Pancreas (tissue), 10 donors: ENCODE measurements at regions not wholly inside any gene's neighbourhood (a gene's known extent, or its start where the extent isn't known, plus 50 kb on each side); places are given as distances from the start of the nearest gene placed in this dataset.
A peak's percentile ranks its signal among the peaks of the same experiment; 100 is the strongest.

Experiments
- ATAC-seq, 4 donors: fragments of 200-7000 bp; cut with Tn5 transposase; one replicate each; pipeline versions ENCODE4 v1.8.0 to v1.9.1; 2020; ENCODE audit warnings: mild to moderate bottlenecking in 4 of 4, moderate library complexity in 4 of 4
- DNase-seq, 6 donors: peaks; one replicate each; pipeline ENCODE4 v3.0.0-alpha.2; 2020
- FAIRE-seq: peaks from 2 replicates; lab custom pipeline; 2012; peaks lifted over from hg19 to GRCh38; lab: Jason Lieb, UNC
- H3K27ac ChIP-seq, 4 donors: fragments of 200-600 bp; sonication (generic); 1 replicate in 3 of 4; 2 replicates in 1 of 4; pipeline versions ENCODE4 v1.5.0 to v1.8.0; 2020
- H3K27me3 ChIP-seq, 4 donors: fragments of 200-600 bp; one replicate each; pipeline ENCODE4 v1.8.0; 2021
- H3K36me3 ChIP-seq, 3 donors: fragments of 200-600 bp; sonication (generic) in 1 of 3; one replicate each; pipeline versions ENCODE4 v1.5.0 to v1.8.0; 2020 to 2021
- H3K4me1 ChIP-seq, 3 donors: fragments of 200-600 bp; one replicate each; pipeline ENCODE4 v1.8.0; 2021
- H3K4me3 ChIP-seq, 4 donors: fragments of 200-600 bp; sonication (generic) in 2 of 4; one replicate each; pipeline versions ENCODE4 v1.5.0 to v1.8.0; 2020 to 2021
- H3K9me3 ChIP-seq, 4 donors: fragments of 200-600 bp; one replicate each; pipeline ENCODE4 v1.8.0; 2021
- WGBS, 2 donors: extraction: QIAGEN DNeasy Blood & Tissue Kit; methylation state at CpG; one replicate each; pipeline ENCODE4 v1.1.7; 2013; 5-methylcytosine and 5-hydroxymethylcytosine counted together
- intact Hi-C, 3 donors: fragments of 100-400 bp; cut with DNase I; formaldehyde crosslinking; loops; one replicate each; pipeline versions ENCODE4 v1.11.1 to v1.14.2; 2022
- TF ChIP-seq, protein P1 (sequence below), 4 donors: fragments of 200-600 bp; sonication (generic) in 3 of 4; IDR thresholded peaks; one replicate each; pipeline versions ENCODE4 v1.5.0 to v1.8.0; 2021; ENCODE audit warnings: antibody characterized with exemption in 4 of 4
- donor health status: healthy with polysubstance abuse.
- donor health status: DM: no; HTN: no; CAD: no; lungs with moderate emphysema.
- donor health status: DM: no; HTN: no; CAD: no.
- donor health status: control.
- donor health status: control.
- donor health status: Bipolar disorder and iron deficiency.
- donor health status: DM: yes; HTN: yes; CAD: no.
- donor health status: DM: no; HTN: no; CAD: no.
- donor health status: DM: no; HTN: no; CAD: no.
- donor health status: DM: yes; HTN: yes; CAD: no.

DNA sequence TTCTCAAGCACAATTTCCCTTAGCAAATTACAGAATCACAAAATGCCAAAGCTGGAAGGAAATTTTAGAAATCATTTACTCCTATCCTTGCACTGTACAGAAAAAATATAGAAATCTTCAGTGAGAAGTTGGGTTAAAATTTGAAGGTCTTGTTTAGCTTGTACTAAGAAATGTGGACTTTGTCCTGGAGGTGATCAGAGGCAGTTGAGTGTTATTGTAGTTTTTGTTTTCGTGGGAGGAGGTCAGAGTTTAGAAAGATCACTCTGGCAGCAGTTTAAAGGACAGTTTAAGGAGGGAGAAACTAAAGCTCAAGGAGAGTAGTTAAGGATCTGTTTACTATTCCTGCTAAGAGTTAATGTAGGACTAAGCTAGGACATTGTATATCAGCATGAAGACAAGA, 54.4 kb upstream of the CXorf51B start:
- TF ChIP-seq, protein P1, sequence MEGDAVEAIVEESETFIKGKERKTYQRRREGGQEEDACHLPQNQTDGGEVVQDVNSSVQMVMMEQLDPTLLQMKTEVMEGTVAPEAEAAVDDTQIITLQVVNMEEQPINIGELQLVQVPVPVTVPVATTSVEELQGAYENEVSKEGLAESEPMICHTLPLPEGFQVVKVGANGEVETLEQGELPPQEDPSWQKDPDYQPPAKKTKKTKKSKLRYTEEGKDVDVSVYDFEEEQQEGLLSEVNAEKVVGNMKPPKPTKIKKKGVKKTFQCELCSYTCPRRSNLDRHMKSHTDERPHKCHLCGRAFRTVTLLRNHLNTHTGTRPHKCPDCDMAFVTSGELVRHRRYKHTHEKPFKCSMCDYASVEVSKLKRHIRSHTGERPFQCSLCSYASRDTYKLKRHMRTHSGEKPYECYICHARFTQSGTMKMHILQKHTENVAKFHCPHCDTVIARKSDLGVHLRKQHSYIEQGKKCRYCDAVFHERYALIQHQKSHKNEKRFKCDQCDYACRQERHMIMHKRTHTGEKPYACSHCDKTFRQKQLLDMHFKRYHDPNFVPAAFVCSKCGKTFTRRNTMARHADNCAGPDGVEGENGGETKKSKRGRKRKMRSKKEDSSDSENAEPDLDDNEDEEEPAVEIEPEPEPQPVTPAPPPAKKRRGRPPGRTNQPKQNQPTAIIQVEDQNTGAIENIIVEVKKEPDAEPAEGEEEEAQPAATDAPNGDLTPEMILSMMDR (IDR thresholded peaks at IDR 0.05), result no peak
- DNase-seq, result no peak
- no peak overlapping the region for H3K4me3 ChIP-seq
- no peaks in the 10 kb centered on the region for H3K27me3 ChIP-seq
- intact Hi-C loops, result no loop called here
- peak; percentile 20 for FAIRE-seq
- ATAC-seq, result no peak
- WGBS, 2 donors, result 0 to 3% methylated on average over 1 of the region's 1 CpG
- no peak overlapping the region for H3K27ac ChIP-seq
- H3K36me3 ChIP-seq, result no peaks in the 10 kb centered on the region
- no peaks in the 10 kb centered on the region for H3K4me1 ChIP-seq
- no peaks in the 10 kb centered on the region for H3K9me3 ChIP-seq
